Upper lobe of right lung (tissue), 1 donor: ENCODE measurements at regions not wholly inside any gene's neighbourhood (a gene's known extent, or its start where the extent isn't known, plus 50 kb on each side); places are given as distances from the start of the nearest gene placed in this dataset.

Experiments
- ATAC-seq: fragments of 200-7000 bp; cut with Tn5 transposase; one replicate; pipeline ENCODE4 v1.9.1; 2020; ENCODE audit warnings: mild to moderate bottlenecking, moderate library complexity
- DNase-seq: peaks from one replicate; pipeline ENCODE4 v3.0.0-alpha.2; 2020
- H3K27ac ChIP-seq: fragments of 200-600 bp; one replicate; pipeline ENCODE4 v1.8.0; 2022
- H3K27me3 ChIP-seq: fragments of 200-600 bp; one replicate; pipeline ENCODE4 v1.8.0; 2022; ENCODE audit warnings: mild to moderate bottlenecking
- H3K36me3 ChIP-seq: fragments of 200-600 bp; one replicate; pipeline ENCODE4 v1.8.0; 2022
- H3K4me1 ChIP-seq: fragments of 200-600 bp; one replicate; pipeline ENCODE4 v1.8.0; 2022
- H3K4me3 ChIP-seq: fragments of 200-600 bp; one replicate; pipeline ENCODE4 v1.8.0; 2022; ENCODE audit warnings: mild to moderate bottlenecking
- H3K9me3 ChIP-seq: fragments of 200-600 bp; one replicate; pipeline ENCODE4 v1.8.0; 2022
- intact Hi-C: fragments of 100-400 bp; cut with DNase I; formaldehyde crosslinking; loops from one replicate; pipeline ENCODE4 v1.11.0; 2022
- TF ChIP-seq, protein P1 (sequence below): fragments of 200-600 bp; IDR thresholded peaks from one replicate; pipeline ENCODE4 v1.8.0; 2022; ENCODE audit warnings: antibody characterized with exemption
- donor health status: DM: no; HTN: yes; CAD: no; lungs with severe emphysema.

GRCh38 chr5:30880514-30880913 is 313.0 kb upstream of the CDH6 start:
- intact Hi-C loops = no loop called here
- no peaks in the 10 kb centered on the region for H3K4me1 ChIP-seq
- H3K36me3 ChIP-seq = no peaks in the 10 kb centered on the region
- no peaks in the 10 kb centered on the region for H3K9me3 ChIP-seq
- ATAC-seq (no peak), DNase-seq (no peak)
- H3K4me3 ChIP-seq = no peak overlapping the region
- H3K27ac ChIP-seq = no peak overlapping the region
- H3K27me3 ChIP-seq = no peaks in the 10 kb centered on the region
- TF ChIP-seq, protein P1, sequence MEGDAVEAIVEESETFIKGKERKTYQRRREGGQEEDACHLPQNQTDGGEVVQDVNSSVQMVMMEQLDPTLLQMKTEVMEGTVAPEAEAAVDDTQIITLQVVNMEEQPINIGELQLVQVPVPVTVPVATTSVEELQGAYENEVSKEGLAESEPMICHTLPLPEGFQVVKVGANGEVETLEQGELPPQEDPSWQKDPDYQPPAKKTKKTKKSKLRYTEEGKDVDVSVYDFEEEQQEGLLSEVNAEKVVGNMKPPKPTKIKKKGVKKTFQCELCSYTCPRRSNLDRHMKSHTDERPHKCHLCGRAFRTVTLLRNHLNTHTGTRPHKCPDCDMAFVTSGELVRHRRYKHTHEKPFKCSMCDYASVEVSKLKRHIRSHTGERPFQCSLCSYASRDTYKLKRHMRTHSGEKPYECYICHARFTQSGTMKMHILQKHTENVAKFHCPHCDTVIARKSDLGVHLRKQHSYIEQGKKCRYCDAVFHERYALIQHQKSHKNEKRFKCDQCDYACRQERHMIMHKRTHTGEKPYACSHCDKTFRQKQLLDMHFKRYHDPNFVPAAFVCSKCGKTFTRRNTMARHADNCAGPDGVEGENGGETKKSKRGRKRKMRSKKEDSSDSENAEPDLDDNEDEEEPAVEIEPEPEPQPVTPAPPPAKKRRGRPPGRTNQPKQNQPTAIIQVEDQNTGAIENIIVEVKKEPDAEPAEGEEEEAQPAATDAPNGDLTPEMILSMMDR = no peak

GRCh38 chr5:30879887-30880286 is 313.6 kb upstream of the CDH6 start:
- intact Hi-C loops = no loop called here
- Histone ChIP-seq H3K9me3 (no peaks in the 10 kb centered on the region), H3K4me3 (no peak overlapping the region), H3K27me3 (no peaks in the 10 kb centered on the region), H3K27ac (no peak overlapping the region), H3K4me1 (no peaks in the 10 kb centered on the region), H3K36me3 (no peaks in the 10 kb centered on the region)
- no peak for ATAC-seq
- DNase-seq = no peak
- TF ChIP-seq, protein P1 = no peak

GRCh38 chr5:30878746-30879145 is 314.7 kb upstream of the CDH6 start:
- no peaks in the 10 kb centered on the region for H3K36me3 ChIP-seq
- DNase-seq = no peak
- no peaks in the 10 kb centered on the region for H3K27me3 ChIP-seq
- H3K27ac ChIP-seq = no peak overlapping the region
- intact Hi-C loops = no loop called here
- H3K9me3 ChIP-seq = no peaks in the 10 kb centered on the region
- H3K4me1 ChIP-seq = no peaks in the 10 kb centered on the region
- TF ChIP-seq, protein P1 = no peak
- no peak overlapping the region for H3K4me3 ChIP-seq
- ATAC-seq = no peak

- ATAC-seq = no peak
- intact Hi-C loops = no loop called here
- H3K4me1 ChIP-seq = no peaks in the 10 kb centered on the region
- no peaks in the 10 kb centered on the region for H3K9me3 ChIP-seq
- DNase-seq = no peak
- H3K27me3 ChIP-seq = no peaks in the 10 kb centered on the region
- H3K4me3 ChIP-seq = no peak overlapping the region
- H3K27ac ChIP-seq = no peak overlapping the region
- TF ChIP-seq, protein P1 = no peak
- no peaks in the 10 kb centered on the region for H3K36me3 ChIP-seq
Measured at GRCh38 chr5:30878296-30878695, 315.2 kb upstream of the CDH6 start.

- H3K4me3 ChIP-seq = no peak overlapping the region
- H3K27ac ChIP-seq = no peak overlapping the region
- intact Hi-C loops = no loop called here
- TF ChIP-seq, protein P1 = no peak
- no peaks in the 10 kb centered on the region for H3K9me3 ChIP-seq
- no peak for ATAC-seq
- no peaks in the 10 kb centered on the region for H3K27me3 ChIP-seq
- no peak for DNase-seq
- H3K4me1 ChIP-seq = no peaks in the 10 kb centered on the region
- H3K36me3 ChIP-seq = no peaks in the 10 kb centered on the region
Measured at GRCh38 chr5:30874241-30875034, 319.0 kb upstream of the CDH6 start.
